HL-60 (cell line): ENCODE measurements at regions not wholly inside any gene's neighbourhood (a gene's known extent, or its start where the extent isn't known, plus 50 kb on each side); places are given as distances from the start of the nearest gene placed in this dataset.
"Not testable (repeated sequence)": the region's sequence is repeated elsewhere in the genome, so short reads cannot be mapped to it uniquely, and the experiment has no call there.

Experiments used
- DNase-seq, 2 experiments: peaks; one replicate each; pipeline ENCODE4 v3.0.0-alpha.2; 2010 to 2020; ENCODE audit warnings: low read depth in 1 of 2, low spot score in 1 of 2
- H3K27ac ChIP-seq: fragments of 250-450 bp; sonication (Bioruptor Pico); replicated peaks from 2 replicates; pipeline ENCODE4 v1.5.1; 2020; ENCODE audit warnings: mild to moderate bottlenecking, moderate library complexity
- H3K27me3 ChIP-seq: fragments of 250-450 bp; sonication (Bioruptor Pico); 2 replicates; pipeline ENCODE4 v1.5.1; 2021; ENCODE audit warnings: mild to moderate bottlenecking, moderate library complexity; ENCODE audit not compliant: insufficient read depth, poor library complexity, severe bottlenecking
- H3K4me3 ChIP-seq: replicated peaks from 2 replicates; pipeline ENCODE4 v1.5.1; 2011; ENCODE audit warnings: mild to moderate bottlenecking, control low read depth, low read length; ENCODE audit not compliant: insufficient read depth
- CTCF ChIP-seq: IDR thresholded peaks from one replicate; pipeline ENCODE4 v1.5.1; 2011; ENCODE audit warnings: low read length, control low read depth, inconsistent platforms; ENCODE audit not compliant: insufficient read depth
- GABPA ChIP-seq: IDR thresholded peaks from 2 replicates; pipeline ENCODE4 v1.6.1; 2012; ENCODE audit warnings: low read depth
- POLR2AphosphoS5 ChIP-seq: IDR thresholded peaks from 2 replicates; pipeline ENCODE4 v1.6.1; 2012; ENCODE audit warnings: low read depth
- REST ChIP-seq: IDR thresholded peaks from 2 replicates; pipeline ENCODE4 v1.6.1; 2012; ENCODE audit warnings: low read depth; ENCODE audit not compliant: insufficient replicate concordance
- SPI1 ChIP-seq: IDR thresholded peaks from 2 replicates; pipeline ENCODE4 v1.6.1; 2012; ENCODE audit warnings: low read depth, mild to moderate bottlenecking, borderline replicate concordance

GRCh38 chr11:94245121-94245520 lies 59.3 kb upstream of the IZUMO1R start:
- no peak for TF ChIP-seq SPI1
- TF ChIP-seq POLR2AphosphoS5: no peak
- no peak for TF ChIP-seq REST
- TF ChIP-seq CTCF: no peak
- TF ChIP-seq GABPA: no peak
- H3K4me3 ChIP-seq: no peak overlapping the region

GRCh38 chr11:94248301-94248700 lies 56.1 kb upstream of the IZUMO1R start:
- not testable (repeated sequence) for H3K4me3 ChIP-seq, H3K27ac ChIP-seq, H3K27me3 ChIP-seq, DNase-seq

More at GRCh38 chr11:94245121-94245520, 59.3 kb upstream of the IZUMO1R start:
- Histone ChIP-seq H3K27me3 (no peaks in the 10 kb centered on the region), H3K27ac (no peak overlapping the region)
- DNase-seq: no peak

GRCh38 chr11:94254214-94254613 lies 50.2 kb upstream of the IZUMO1R start:
- TF ChIP-seq REST (no peak), POLR2AphosphoS5 (no peak), GABPA (no peak), SPI1 (no peak), CTCF (no peak)

More at GRCh38 chr11:94254214-94254613, 50.2 kb upstream of the IZUMO1R start:
- Histone ChIP-seq H3K27me3 (no peaks in the 10 kb centered on the region), H3K27ac (no peak overlapping the region), H3K4me3 (no peak overlapping the region)
- no peak for DNase-seq
